K562 (cell line): ENCODE measurements at regions not wholly inside any gene's neighbourhood (a gene's known extent, or its start where the extent isn't known, plus 50 kb on each side); places are given as distances from the start of the nearest gene placed in this dataset.

Source experiments
- ATAC-seq: fragments of 200-7000 bp; cut with Tn5 transposase; 3 replicates; pipeline ENCODE4 v1.9.1; 2020; ENCODE audit warnings: moderate library complexity
- BruUV-seq: library from RNA; stranded (reverse); fragments of 400-500 nt; replicated peaks from 2 replicates; lab custom pipeline; 2021; lab: Mats Ljungman, UMichigan
- CTCF ChIA-PET: fragments of 300-600 bp; formaldehyde crosslinking; extraction: SDS; loops from one replicate; lab custom pipeline; 2021; ENCODE audit warnings: low intra/inter-chr PET ratio; lab: Yijun Ruan, JAX
- POLR2A ChIA-PET: fragments of 300-600, 350-650 bp; sonication (Branson Sonifier 250); formaldehyde crosslinking; extraction: SDS; loops from one replicate; lab custom pipeline; 2021; ENCODE audit warnings: antibody characterized with exemption, inconsistent platforms; lab: Yijun Ruan, JAX
- DNase-seq, 4 experiments: peaks; one replicate each; pipeline versions ENCODE4 v3.0.0 to v3.0.0-alpha.2; 2011 to 2018; ENCODE audit warnings: low spot score in 3 of 4, mixed read lengths in 3 of 4; ENCODE audit errors: extremely low read depth in 1 of 4
- FAIRE-seq: peaks from 2 replicates; lab custom pipeline; 2011; peaks lifted over from hg19 to GRCh38; lab: Jason Lieb, UNC
- H2AFZ ChIP-seq: 2 replicates; pipeline ENCODE4 v1.6.0; 2011; ENCODE audit warnings: low read depth, low read length, control low read depth, inconsistent platforms
- H3K27ac ChIP-seq: fragments of 200-600 bp; 3 replicates; pipeline ENCODE4 v1.8.0; 2011; ENCODE audit warnings: low read depth, mild to moderate bottlenecking, control low read depth, inconsistent platforms, low read length, moderate library complexity, mixed read lengths; ENCODE audit errors: extremely low read depth
- H3K27me3 ChIP-seq, 2 experiments: fragments of 300-600 bp in 1 of 2; 2 replicates in 1 of 2; 3 replicates in 1 of 2; pipeline versions ENCODE4 v1.6.0 to v1.8.0; 2011; ENCODE audit warnings: inconsistent platforms in 2 of 2, low read length in 2 of 2, mild to moderate bottlenecking in 1 of 2, mixed read lengths in 1 of 2, moderate library complexity in 1 of 2; ENCODE audit not compliant: control insufficient read depth in 2 of 2, insufficient read depth in 2 of 2
- H3K36me3 ChIP-seq: fragments of 300-600 bp; 3 replicates; pipeline ENCODE4 v1.8.0; 2011; ENCODE audit warnings: mild to moderate bottlenecking, low read length, inconsistent platforms; ENCODE audit not compliant: control insufficient read depth, insufficient read depth
- H3K4me1 ChIP-seq, 2 experiments: fragments of 200-600 bp in 1 of 2; replicated peaks in 1 of 2; 2 replicates in 1 of 2; 3 replicates in 1 of 2; pipeline versions ENCODE4 v1.5.1 to v1.8.0; 2011; ENCODE audit warnings: inconsistent platforms in 2 of 2, low read length in 2 of 2, mild to moderate bottlenecking in 1 of 2, mixed read lengths in 1 of 2, moderate library complexity in 1 of 2; ENCODE audit not compliant: control insufficient read depth in 2 of 2, insufficient read depth in 2 of 2
- H3K4me2 ChIP-seq: 2 replicates; pipeline ENCODE4 v1.6.1; 2011; ENCODE audit warnings: low read length, control low read depth, inconsistent platforms, mixed read lengths; ENCODE audit not compliant: insufficient read depth
- H3K4me3 ChIP-seq: fragments of 200-600 bp; sonication (generic), shearing (Covaris generic); 2 replicates; pipeline ENCODE4 v1.5.1; 2016; ENCODE audit warnings: control low read depth, inconsistent platforms
- H3K79me2 ChIP-seq: fragments of 200-600 bp; 3 replicates; pipeline ENCODE4 v1.8.0; 2011; ENCODE audit warnings: low read length, inconsistent platforms; ENCODE audit not compliant: control insufficient read depth, insufficient read depth
- H3K9ac ChIP-seq, 2 experiments: 2 replicates each; pipeline versions ENCODE4 v1.6.0 to v1.6.1; 2011; ENCODE audit warnings: low read depth in 2 of 2, low read length in 2 of 2, control low read depth in 1 of 2, inconsistent platforms in 1 of 2, mild to moderate bottlenecking in 1 of 2, mixed read lengths in 1 of 2; ENCODE audit not compliant: insufficient read depth in 1 of 2
- H3K9me1 ChIP-seq: one replicate; pipeline ENCODE4 v1.6.0; 2011; ENCODE audit warnings: inconsistent platforms, mild to moderate bottlenecking, low read length, moderate library complexity; ENCODE audit not compliant: control insufficient read depth, insufficient read depth
- H3K9me3 ChIP-seq: replicated peaks from 2 replicates; pipeline ENCODE4 v1.5.1; 2011; ENCODE audit warnings: low read depth, low read length, inconsistent platforms; ENCODE audit not compliant: control insufficient read depth, insufficient read depth
- H4K20me1 ChIP-seq: replicated peaks from 2 replicates; pipeline ENCODE4 v1.6.1; 2011; ENCODE audit warnings: low read length, inconsistent platforms, mixed read lengths; ENCODE audit not compliant: control insufficient read depth, insufficient read depth
- CSDE1 ChIP-seq, 2 experiments: fragments of 450-650 bp; IDR thresholded peaks; 2 replicates each; pipeline ENCODE4 v1.6.1; 2016; ENCODE audit warnings: mild to moderate bottlenecking in 1 of 2
- DDX20 ChIP-seq: fragments of 450-650 bp; IDR thresholded peaks from 2 replicates; pipeline ENCODE4 v1.6.1; 2016; ENCODE audit warnings: missing genetic modification characterization, low read depth, mild to moderate bottlenecking, missing compliant biosample characterization, moderate library complexity
- KDM1A ChIP-seq, 2 experiments: fragments of 450-650 bp; IDR thresholded peaks; 2 replicates each; pipeline ENCODE4 v1.6.1; 2016; ENCODE audit warnings: mild to moderate bottlenecking in 2 of 2
- MEF2A ChIP-seq: IDR thresholded peaks from 2 replicates; pipeline ENCODE4 v1.6.1; 2011; ENCODE audit warnings: low read depth, mild to moderate bottlenecking, low read length, moderate library complexity; ENCODE audit not compliant: control insufficient read depth
- SIN3A ChIP-seq, 2 experiments: fragments of 150-350 bp in 1 of 2; IDR thresholded peaks; 2 replicates each; pipeline ENCODE4 v1.6.1; 2011 to 2016; ENCODE audit warnings: borderline replicate concordance in 2 of 2, low read depth in 2 of 2, low read length in 2 of 2, mild to moderate bottlenecking in 2 of 2, moderate library complexity in 2 of 2; ENCODE audit not compliant: control insufficient read depth in 1 of 2
- SIX5 ChIP-seq, 2 experiments: IDR thresholded peaks; 2 replicates each; pipeline ENCODE4 v1.6.1; 2011; ENCODE audit warnings: low read length in 2 of 2, borderline replicate concordance in 1 of 2, low read depth in 1 of 2, mild to moderate bottlenecking in 1 of 2, moderate library complexity in 1 of 2; ENCODE audit not compliant: insufficient read depth in 1 of 2
- SMAD2 ChIP-seq: fragments of 150-350 bp; IDR thresholded peaks from 2 replicates; pipeline ENCODE4 v1.6.1; 2014; ENCODE audit warnings: low read depth, mild to moderate bottlenecking, low read length
- ZNF143 ChIP-seq: sonication (generic); formaldehyde crosslinking; IDR thresholded peaks from 2 replicates; pipeline ENCODE4 v1.9.0; 2022; ENCODE audit warnings: mild to moderate bottlenecking, missing genetic modification reagents
- WGBS: fragments of 100-300 bp; shearing (Covaris generic); methylation state at CpG from one replicate; pipeline ENCODE4 v1.1.6; 2016; ENCODE audit warnings: low coverage, mixed read lengths; ENCODE audit not compliant: insufficient coverage; ENCODE audit errors: missing lambda C conversion rate; 5-methylcytosine and 5-hydroxymethylcytosine counted together
- in situ Hi-C: fragments of 300-500 bp; cut with MboI; formaldehyde crosslinking; loops from 4 replicates; pipeline ENCODE4 v1.15.0; 2018; ENCODE audit warnings: inconsistent platforms, mixed read lengths
- intact Hi-C: fragments of 100-400 bp; cut with micrococcal nuclease; formaldehyde crosslinking; loops from 2 replicates; pipeline ENCODE4 v1.14.2; 2022
- TF ChIP-seq, protein P1 (sequence below): IDR thresholded peaks from 2 replicates; pipeline ENCODE4 v1.6.1; 2011; ENCODE audit warnings: borderline replicate concordance, low read depth, mild to moderate bottlenecking, moderate library complexity, low read length; ENCODE audit not compliant: insufficient read depth, poor library complexity, severe bottlenecking
- TF ChIP-seq, protein P2 (sequence below): fragments of 250-450 bp; sonication (Bioruptor Pico); IDR thresholded peaks from 2 replicates; pipeline ENCODE4 v1.5.0; 2021; ENCODE audit warnings: mild to moderate bottlenecking, moderate library complexity
- TF ChIP-seq, protein P3 (sequence below), 2 experiments: fragments of 450-650 bp; IDR thresholded peaks; 2 replicates each; pipeline ENCODE4 v1.6.1; 2016

DNA sequence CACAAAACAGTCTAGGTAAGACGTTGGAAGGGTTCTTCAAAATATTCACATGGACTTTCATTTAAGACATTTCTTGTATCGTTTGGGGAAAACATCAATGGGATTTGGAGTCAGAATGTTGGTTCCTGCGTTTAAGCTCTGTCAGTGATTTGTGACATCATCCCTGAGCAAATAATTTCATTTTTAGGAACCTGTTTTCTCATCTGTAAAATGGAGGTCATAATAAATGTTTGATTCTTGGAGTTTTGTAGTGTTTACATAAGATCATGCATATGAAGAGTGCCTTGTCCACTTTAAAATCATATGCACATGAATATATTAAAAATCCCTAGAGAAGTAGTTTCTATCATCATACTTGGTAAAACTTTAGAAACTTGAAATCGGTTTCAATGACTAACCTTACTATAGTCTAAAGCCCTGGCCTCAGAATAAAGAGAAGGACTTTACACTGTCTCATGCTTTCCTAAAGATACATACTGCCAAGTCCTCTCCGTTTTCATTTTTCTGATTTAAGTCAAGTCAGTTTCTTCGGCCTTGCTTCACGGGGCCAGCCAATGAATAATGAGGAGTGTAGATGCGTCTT is 178.4 kb downstream of the ADSS2 start:
- ChIA-PET CTCF (interaction anchor here (0.6 to 4.6 kb wide), 10 partner anchors 26 to 944 kb away, joined by 3 to 37 read pairs (median 6); partner anchors contain the start of gene ADSS2), POLR2A (interaction anchor here (0.6 kb wide), 1 partner anchor 21 kb away, joined by 3 read pairs; no protein-coding TSS in a partner anchor)
- Histone ChIP-seq H3K79me2 (no peaks in the 10 kb centered on the region), H3K9me3 (no peaks in the 10 kb centered on the region), H3K9ac (peak overlapping the region in 1 of 2 experiments; percentile 7; a peak in 2 of 4 replicates), H3K9me1 (no peaks in the 10 kb centered on the region), H3K36me3 (no peaks in the 10 kb centered on the region), H3K4me3 (no peak overlapping the region), H2AFZ (peak overlapping the region; percentile 92), H3K4me2 (peak overlapping the region; percentile 79), H3K27me3 (peaks cover 14 to 26% of the 10 kb centered on the region in 2 experiments; a peak in 3 of 5 replicates), H3K27ac (no peak overlapping the region; the same call in 2 of the 3 replicates), H3K4me1 (peaks cover 6 to 12% of the 10 kb centered on the region in 2 experiments; a peak in 4 of 5 replicates), H4K20me1 (no peaks in the 10 kb centered on the region)
- DNase-seq (no peak), ATAC-seq (no peak; the same call in 2 of the 3 replicates), FAIRE-seq (no peak)
- WGBS, result 16% methylated on average over 8 of the region's 8 CpGs
- in situ Hi-C loops, result loop anchor here (25.0 kb wide), 2 partner anchors 786 to 1811 kb away; no protein-coding TSS in a partner anchor
- intact Hi-C loops, result loop anchor here (1.0 to 5.0 kb wide), 12 partner anchors 26 to 1806 kb away; no protein-coding TSS in a partner anchor
- BruUV-seq, result no TSS peak
- TF ChIP-seq SIN3A (IDR thresholded peaks at IDR 0.05; ENCODE audit: borderline replicate concordance in 2 of 2, control insufficient read depth in 1 of 2, low read depth in 2 of 2, low read length in 2 of 2) (no peak), KDM1A (IDR thresholded peaks at IDR 0.05) (peak in 1 of 2 experiments; percentile 25; a peak in 1 of 4 replicates), ZNF143 (no peak), CSDE1 (IDR thresholded peaks at IDR 0.05) (peak in 1 of 2 experiments; percentile 51; a peak in 1 of 4 replicates), DDX20 (tag) (no peak), SMAD2 (no peak), MEF2A (no peak), SIX5 (IDR thresholded peaks at IDR 0.05; ENCODE audit: borderline replicate concordance in 1 of 2, insufficient read depth in 1 of 2, low read depth in 1 of 2, low read length in 2 of 2) (0 out of 4 replicates have a peak, but pooled peaks of 1 of the 2 experiments have one; percentile 5)
- TF ChIP-seq, protein P1, sequence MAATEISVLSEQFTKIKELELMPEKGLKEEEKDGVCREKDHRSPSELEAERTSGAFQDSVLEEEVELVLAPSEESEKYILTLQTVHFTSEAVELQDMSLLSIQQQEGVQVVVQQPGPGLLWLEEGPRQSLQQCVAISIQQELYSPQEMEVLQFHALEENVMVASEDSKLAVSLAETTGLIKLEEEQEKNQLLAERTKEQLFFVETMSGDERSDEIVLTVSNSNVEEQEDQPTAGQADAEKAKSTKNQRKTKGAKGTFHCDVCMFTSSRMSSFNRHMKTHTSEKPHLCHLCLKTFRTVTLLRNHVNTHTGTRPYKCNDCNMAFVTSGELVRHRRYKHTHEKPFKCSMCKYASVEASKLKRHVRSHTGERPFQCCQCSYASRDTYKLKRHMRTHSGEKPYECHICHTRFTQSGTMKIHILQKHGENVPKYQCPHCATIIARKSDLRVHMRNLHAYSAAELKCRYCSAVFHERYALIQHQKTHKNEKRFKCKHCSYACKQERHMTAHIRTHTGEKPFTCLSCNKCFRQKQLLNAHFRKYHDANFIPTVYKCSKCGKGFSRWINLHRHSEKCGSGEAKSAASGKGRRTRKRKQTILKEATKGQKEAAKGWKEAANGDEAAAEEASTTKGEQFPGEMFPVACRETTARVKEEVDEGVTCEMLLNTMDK, result no peak
- TF ChIP-seq, protein P2, sequence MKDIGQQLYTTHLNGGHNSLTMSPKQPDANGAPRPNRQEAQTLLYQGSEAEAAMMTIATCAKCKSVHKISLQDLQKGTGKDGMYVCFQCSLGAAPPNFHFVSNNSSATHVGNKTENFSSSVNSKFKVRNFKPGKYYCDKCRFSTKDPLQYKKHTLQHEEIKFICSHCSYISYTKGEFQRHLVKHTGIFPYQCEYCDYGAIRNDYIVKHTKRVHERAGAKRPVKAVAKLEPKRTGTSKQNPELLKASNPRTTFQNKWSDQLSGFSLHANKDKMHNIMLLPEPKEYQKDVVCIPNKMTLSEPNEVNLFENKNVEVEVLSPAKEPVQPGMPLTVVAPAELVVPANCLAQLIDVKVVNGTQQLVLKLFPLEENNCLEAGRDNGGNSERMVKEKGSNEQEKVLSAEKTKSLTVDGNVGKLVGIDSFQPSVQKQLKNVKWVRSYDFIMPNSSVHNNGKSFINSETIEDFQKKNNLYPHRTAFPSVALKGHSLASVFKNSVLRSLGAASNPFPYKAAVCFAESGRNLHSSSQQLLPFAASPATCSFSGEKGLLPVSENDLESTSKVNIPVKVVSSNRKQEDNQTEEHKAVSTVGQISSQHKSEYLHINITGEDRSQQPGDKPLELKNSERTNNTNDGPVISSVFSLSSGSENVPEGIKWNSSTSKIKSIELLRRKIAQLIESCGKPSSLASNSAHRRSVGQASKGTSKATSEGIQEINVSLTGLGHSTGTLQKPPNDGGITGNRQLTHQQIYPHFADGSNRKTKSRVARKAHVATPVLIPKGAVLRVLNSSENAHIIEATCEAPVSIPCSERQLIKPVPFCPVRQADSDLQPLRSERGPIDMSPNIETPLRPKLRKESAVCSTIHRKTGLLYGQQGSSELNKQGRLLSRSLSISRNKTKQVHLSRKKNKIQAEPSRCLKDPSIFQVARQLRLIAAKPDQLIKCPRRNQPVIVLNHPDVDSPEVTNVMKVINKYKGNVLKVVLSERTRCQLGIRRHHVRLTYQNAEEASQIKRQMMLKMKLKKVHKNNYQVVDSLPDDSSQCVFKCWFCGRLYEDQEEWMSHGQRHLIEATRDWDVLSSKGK, result no peak
- TF ChIP-seq, protein P3, sequence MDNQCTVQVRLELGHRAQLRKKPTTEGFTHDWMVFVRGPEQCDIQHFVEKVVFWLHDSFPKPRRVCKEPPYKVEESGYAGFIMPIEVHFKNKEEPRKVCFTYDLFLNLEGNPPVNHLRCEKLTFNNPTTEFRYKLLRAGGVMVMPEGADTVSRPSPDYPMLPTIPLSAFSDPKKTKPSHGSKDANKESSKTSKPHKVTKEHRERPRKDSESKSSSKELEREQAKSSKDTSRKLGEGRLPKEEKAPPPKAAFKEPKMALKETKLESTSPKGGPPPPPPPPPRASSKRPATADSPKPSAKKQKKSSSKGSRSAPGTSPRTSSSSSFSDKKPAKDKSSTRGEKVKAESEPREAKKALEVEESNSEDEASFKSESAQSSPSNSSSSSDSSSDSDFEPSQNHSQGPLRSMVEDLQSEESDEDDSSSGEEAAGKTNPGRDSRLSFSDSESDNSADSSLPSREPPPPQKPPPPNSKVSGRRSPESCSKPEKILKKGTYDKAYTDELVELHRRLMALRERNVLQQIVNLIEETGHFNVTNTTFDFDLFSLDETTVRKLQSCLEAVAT (IDR thresholded peaks at IDR 0.05), result 0 out of 4 replicates have a peak, but pooled peaks of 1 of the 2 experiments have one; percentile 3
